ENCODE measurements at regions not wholly inside any gene's neighbourhood (a gene's known extent, or its start where the extent isn't known, plus 50 kb on each side); places are given as distances from the start of the nearest gene placed in this dataset.

GRCh38 chr16:9539346-9539745 lies 447.9 kb downstream of the HAPSTR1 start:
- no peak for DNase-seq (ENCODE audit: extremely low read depth, low read depth)
- TF ChIP-seq, protein P1, sequence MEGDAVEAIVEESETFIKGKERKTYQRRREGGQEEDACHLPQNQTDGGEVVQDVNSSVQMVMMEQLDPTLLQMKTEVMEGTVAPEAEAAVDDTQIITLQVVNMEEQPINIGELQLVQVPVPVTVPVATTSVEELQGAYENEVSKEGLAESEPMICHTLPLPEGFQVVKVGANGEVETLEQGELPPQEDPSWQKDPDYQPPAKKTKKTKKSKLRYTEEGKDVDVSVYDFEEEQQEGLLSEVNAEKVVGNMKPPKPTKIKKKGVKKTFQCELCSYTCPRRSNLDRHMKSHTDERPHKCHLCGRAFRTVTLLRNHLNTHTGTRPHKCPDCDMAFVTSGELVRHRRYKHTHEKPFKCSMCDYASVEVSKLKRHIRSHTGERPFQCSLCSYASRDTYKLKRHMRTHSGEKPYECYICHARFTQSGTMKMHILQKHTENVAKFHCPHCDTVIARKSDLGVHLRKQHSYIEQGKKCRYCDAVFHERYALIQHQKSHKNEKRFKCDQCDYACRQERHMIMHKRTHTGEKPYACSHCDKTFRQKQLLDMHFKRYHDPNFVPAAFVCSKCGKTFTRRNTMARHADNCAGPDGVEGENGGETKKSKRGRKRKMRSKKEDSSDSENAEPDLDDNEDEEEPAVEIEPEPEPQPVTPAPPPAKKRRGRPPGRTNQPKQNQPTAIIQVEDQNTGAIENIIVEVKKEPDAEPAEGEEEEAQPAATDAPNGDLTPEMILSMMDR (IDR thresholded peaks at IDR 0.05; ENCODE audit: low read depth, low read length): no peak

- no peak for DNase-seq (ENCODE audit: extremely low read depth, low read depth)
- TF ChIP-seq, protein P1 (IDR thresholded peaks at IDR 0.05; ENCODE audit: low read depth, low read length): no peak
Measured at GRCh38 chr16:9541723-9542122, 450.3 kb downstream of the HAPSTR1 start.

GRCh38 chr16:9542165-9542755 lies 450.8 kb downstream of the HAPSTR1 start:
- no peak for DNase-seq (ENCODE audit: extremely low read depth, low read depth)
- TF ChIP-seq, protein P1 (IDR thresholded peaks at IDR 0.05; ENCODE audit: low read depth, low read length): no peak

GRCh38 chr16:9545522-9546437 lies 454.3 kb downstream of the HAPSTR1 start:
- TF ChIP-seq, protein P1 (IDR thresholded peaks at IDR 0.05; ENCODE audit: low read depth, low read length): no peak
- DNase-seq (ENCODE audit: extremely low read depth, low read depth): no peak

- no peak for DNase-seq (ENCODE audit: extremely low read depth, low read depth)
- TF ChIP-seq, protein P1 (IDR thresholded peaks at IDR 0.05; ENCODE audit: low read depth, low read length): no peak
Measured at GRCh38 chr16:9546438-9546786, 455.0 kb downstream of the HAPSTR1 start.

GRCh38 chr16:9549487-9549886 lies 458.0 kb downstream of the HAPSTR1 start:
- no peak for DNase-seq (ENCODE audit: extremely low read depth, low read depth)
- TF ChIP-seq, protein P1 (IDR thresholded peaks at IDR 0.05; ENCODE audit: low read depth, low read length): no peak

DNA sequence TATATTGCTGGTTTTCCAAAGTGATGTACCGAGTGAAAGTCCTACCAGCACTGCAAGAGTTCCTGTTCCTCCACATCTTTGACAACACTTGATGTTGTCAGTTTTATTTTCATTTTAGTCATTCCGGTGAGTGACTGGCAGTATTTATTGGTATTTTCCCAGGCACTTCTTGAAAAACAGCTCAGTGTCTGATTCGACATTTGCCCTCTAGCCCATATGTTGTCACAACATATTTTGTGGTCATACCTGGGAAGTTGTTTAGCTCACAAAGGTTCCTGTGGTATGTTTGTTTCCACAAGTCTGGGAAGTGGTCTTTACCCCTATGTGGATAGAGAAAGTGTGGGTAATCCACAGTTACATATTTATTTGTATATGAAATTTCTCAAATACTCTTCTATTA lies 463.6 kb downstream of the HAPSTR1 start:
- TF ChIP-seq, protein P1 (IDR thresholded peaks at IDR 0.05; ENCODE audit: low read depth, low read length): no peak
- DNase-seq (ENCODE audit: extremely low read depth, low read depth): no peak
